NCI-H128 (cell line): ENCODE measurements at regions not wholly inside any gene's neighbourhood (a gene's known extent, or its start where the extent isn't known, plus 50 kb on each side); places are given as distances from the start of the nearest gene placed in this dataset.

Source experiments
- DNase-seq: peaks from one replicate; lab custom pipeline; 2025; ENCODE audit not compliant: unreplicated experiment; lab: John Stamatoyannopoulos, UW

GRCh38 chr2:67272195-67272594 is 124.9 kb upstream of the ETAA1 start:
- no peak for DNase-seq

- no peak for DNase-seq
Measured at GRCh38 chr2:67277450-67277849, 119.7 kb upstream of the ETAA1 start.

GRCh38 chr2:67281101-67281500 is 116.0 kb upstream of the ETAA1 start:
- DNase-seq = no peak

- no peak for DNase-seq
Measured at GRCh38 chr2:67283641-67284040, 113.5 kb upstream of the ETAA1 start.

GRCh38 chr2:67286981-67287759 is 110.0 kb upstream of the ETAA1 start:
- no peak for DNase-seq

- DNase-seq = no peak
Measured at GRCh38 chr2:67289271-67289670, 107.9 kb upstream of the ETAA1 start.

GRCh38 chr2:67289921-67290371 is 107.2 kb upstream of the ETAA1 start:
- no peak for DNase-seq

GRCh38 chr2:67290451-67291290 is 106.5 kb upstream of the ETAA1 start:
- DNase-seq = no peak

- no peak for DNase-seq
Measured at GRCh38 chr2:67294218-67294617, 102.9 kb upstream of the ETAA1 start.

GRCh38 chr2:67295406-67295805 is 101.7 kb upstream of the ETAA1 start:
- DNase-seq = no peak

GRCh38 chr2:67295851-67296250 is 101.3 kb upstream of the ETAA1 start:
- no peak for DNase-seq

GRCh38 chr2:67304300-67304890 is 92.7 kb upstream of the ETAA1 start:
- DNase-seq = no peak

- no peak for DNase-seq
Measured at GRCh38 chr2:67309281-67309680, 87.9 kb upstream of the ETAA1 start.

GRCh38 chr2:67311536-67311935 is 85.6 kb upstream of the ETAA1 start:
- no peak for DNase-seq

GRCh38 chr2:67312871-67313270 is 84.3 kb upstream of the ETAA1 start:
- no peak for DNase-seq

- no peak for DNase-seq
Measured at GRCh38 chr2:67313536-67313935, 83.6 kb upstream of the ETAA1 start.

- no peak for DNase-seq
Measured at GRCh38 chr2:67318031-67318430, 79.1 kb upstream of the ETAA1 start.

GRCh38 chr2:67318563-67318962 is 78.6 kb upstream of the ETAA1 start:
- no peak for DNase-seq

- no peak for DNase-seq
Measured at GRCh38 chr2:67318993-67319481, 78.1 kb upstream of the ETAA1 start.

GRCh38 chr2:67320861-67321587 is 76.1 kb upstream of the ETAA1 start:
- DNase-seq = no peak

- no peak for DNase-seq
Measured at GRCh38 chr2:67321588-67321903, 75.6 kb upstream of the ETAA1 start.
